ENCODE measurements at regions not wholly inside any gene's neighbourhood (a gene's known extent, or its start where the extent isn't known, plus 50 kb on each side); places are given as distances from the start of the nearest gene placed in this dataset.

GRCh38 chr4:81951891-81952455, 421.8 kb downstream of the HNRNPD start:
- no peak overlapping the region for H3K27ac ChIP-seq
- no peaks in the 10 kb centered on the region; the same call in 1 of the 2 replicates for H3K9me3 ChIP-seq (replicated peaks)

GRCh38 chr4:81946996-81947395, 426.8 kb downstream of the HNRNPD start:
- H3K27me3 ChIP-seq (replicated peaks), result no peaks in the 10 kb centered on the region
- no peaks in the 10 kb centered on the region for H3K36me3 ChIP-seq
- no peak overlapping the region for H3K27ac ChIP-seq
- H3K4me3 ChIP-seq, result no peak overlapping the region
- DNase-seq (ENCODE audit: low read depth in 1 of 2, low spot score in 2 of 2), result no peak
- H3K9me3 ChIP-seq (replicated peaks), result no peaks in the 10 kb centered on the region; the same call in 1 of the 2 replicates
- H3K4me1 ChIP-seq (replicated peaks), result no peaks in the 10 kb centered on the region

More at GRCh38 chr4:81951891-81952455, 421.8 kb downstream of the HNRNPD start:
- no peaks in the 10 kb centered on the region for H3K27me3 ChIP-seq (replicated peaks)
- no peak for DNase-seq (ENCODE audit: low read depth in 1 of 2, low spot score in 2 of 2)
- H3K4me3 ChIP-seq, result no peak overlapping the region
- H3K4me1 ChIP-seq (replicated peaks), result no peaks in the 10 kb centered on the region
- no peaks in the 10 kb centered on the region for H3K36me3 ChIP-seq

- H3K9me3 ChIP-seq (replicated peaks), result no peaks in the 10 kb centered on the region
- H3K4me3 ChIP-seq, result no peak overlapping the region
- no peaks in the 10 kb centered on the region for H3K36me3 ChIP-seq
- H3K27ac ChIP-seq, result no peak overlapping the region
- no peaks in the 10 kb centered on the region for H3K4me1 ChIP-seq (replicated peaks)
- no peak for DNase-seq (ENCODE audit: low read depth in 1 of 2, low spot score in 2 of 2)
- H3K27me3 ChIP-seq (replicated peaks), result no peaks in the 10 kb centered on the region
Measured at GRCh38 chr4:81930506-81931238, 443.1 kb downstream of the HNRNPD start.

DNA sequence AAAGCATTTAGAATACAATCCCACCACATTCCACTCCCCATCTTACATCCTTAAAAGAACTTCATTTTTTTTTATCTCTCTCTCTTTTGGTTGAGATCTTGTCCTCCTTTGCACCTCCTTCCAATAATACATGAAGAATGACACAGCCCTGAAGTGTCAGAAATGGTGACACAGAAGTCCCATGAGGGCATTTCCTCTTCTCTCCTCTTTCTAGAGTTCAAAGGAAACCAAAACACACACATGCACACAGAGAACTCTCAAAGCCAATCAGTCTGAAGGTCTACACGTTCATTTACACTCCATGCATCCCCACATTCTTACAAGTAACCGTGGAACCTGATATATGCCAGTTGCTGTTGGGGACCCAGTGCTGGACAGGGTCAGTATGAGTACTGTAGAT, 450.7 kb downstream of the HNRNPD start:
- DNase-seq (ENCODE audit: low read depth in 1 of 2, low spot score in 2 of 2), result no peak
- H3K9me3 ChIP-seq (replicated peaks), result no peaks in the 10 kb centered on the region
- H3K27me3 ChIP-seq (replicated peaks), result no peaks in the 10 kb centered on the region
- no peak overlapping the region for H3K4me3 ChIP-seq
- no peaks in the 10 kb centered on the region for H3K36me3 ChIP-seq
- H3K27ac ChIP-seq, result no peak overlapping the region
- H3K4me1 ChIP-seq (replicated peaks), result no peaks in the 10 kb centered on the region

DNA sequence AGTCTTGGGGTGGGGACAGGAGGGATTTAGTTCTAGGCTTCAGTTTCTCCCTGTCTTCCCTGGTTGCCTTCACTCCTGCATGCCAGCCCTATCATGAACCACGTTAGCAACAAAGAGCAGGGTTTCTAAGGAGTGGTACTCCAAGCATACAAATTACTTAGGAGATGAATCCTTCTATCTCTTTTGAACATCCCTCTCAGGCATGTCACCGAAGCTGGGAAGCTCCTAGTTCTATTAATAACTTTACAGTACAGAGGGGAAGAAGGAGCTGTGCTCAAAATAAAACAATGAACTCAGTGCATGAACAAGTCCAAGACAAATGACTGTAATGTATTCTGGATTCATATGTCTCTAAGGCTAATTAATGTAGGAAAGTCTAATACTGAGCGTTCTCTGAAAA, 450.6 kb upstream of the RASGEF1B start:
- DNase-seq (ENCODE audit: low read depth in 1 of 2, low spot score in 2 of 2), result no peak
- no peaks in the 10 kb centered on the region for H3K36me3 ChIP-seq

GRCh38 chr4:81921751-81922159, 450.0 kb upstream of the RASGEF1B start:
- Histone ChIP-seq H3K4me1 (replicated peaks) (no peaks in the 10 kb centered on the region), H3K27ac (no peak overlapping the region), H3K36me3 (no peaks in the 10 kb centered on the region), H3K27me3 (replicated peaks) (no peaks in the 10 kb centered on the region), H3K9me3 (replicated peaks) (no peaks in the 10 kb centered on the region), H3K4me3 (no peak overlapping the region)
- DNase-seq (ENCODE audit: low read depth in 1 of 2, low spot score in 2 of 2), result no peak

More for the DNA sequence above, 450.6 kb upstream of the RASGEF1B start:
- Histone ChIP-seq H3K27me3 (replicated peaks) (no peaks in the 10 kb centered on the region), H3K4me3 (no peak overlapping the region), H3K9me3 (replicated peaks) (no peaks in the 10 kb centered on the region), H3K27ac (no peak overlapping the region), H3K4me1 (replicated peaks) (no peaks in the 10 kb centered on the region)

DNA sequence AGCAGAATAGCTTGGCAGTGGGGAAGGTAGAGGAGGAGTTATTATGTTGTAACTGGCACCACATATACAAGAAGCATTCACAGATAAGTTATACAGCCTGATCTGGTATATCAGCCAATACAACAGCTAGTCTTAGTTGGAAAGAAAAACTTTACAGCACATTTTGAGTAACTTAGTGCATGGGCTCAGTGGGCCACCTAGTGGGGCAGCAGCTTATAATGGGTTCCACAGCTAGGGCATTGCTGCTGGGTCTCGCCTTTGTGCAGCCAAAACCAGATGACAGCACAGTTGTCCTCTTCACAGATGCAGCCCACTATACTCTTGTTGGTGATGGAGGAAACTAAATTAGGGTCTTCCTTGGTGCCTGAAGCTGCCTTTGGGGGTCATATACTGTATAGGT, 448.1 kb upstream of the RASGEF1B start:
- H3K9me3 ChIP-seq (replicated peaks), result no peaks in the 10 kb centered on the region
- no peak for DNase-seq (ENCODE audit: low read depth in 1 of 2, low spot score in 2 of 2)

GRCh38 chr4:81919223-81919622, 447.5 kb upstream of the RASGEF1B start:
- no peak for DNase-seq (ENCODE audit: low read depth in 1 of 2, low spot score in 2 of 2)
- no peaks in the 10 kb centered on the region for H3K36me3 ChIP-seq
- no peak overlapping the region for H3K4me3 ChIP-seq
- H3K9me3 ChIP-seq (replicated peaks), result no peaks in the 10 kb centered on the region
- no peaks in the 10 kb centered on the region for H3K4me1 ChIP-seq (replicated peaks)
- no peaks in the 10 kb centered on the region for H3K27me3 ChIP-seq (replicated peaks)
- no peak overlapping the region for H3K27ac ChIP-seq

More for the DNA sequence above, 448.1 kb upstream of the RASGEF1B start:
- Histone ChIP-seq H3K4me3 (no peak overlapping the region), H3K4me1 (replicated peaks) (no peaks in the 10 kb centered on the region), H3K36me3 (no peaks in the 10 kb centered on the region), H3K27me3 (replicated peaks) (no peaks in the 10 kb centered on the region), H3K27ac (no peak overlapping the region)

DNA sequence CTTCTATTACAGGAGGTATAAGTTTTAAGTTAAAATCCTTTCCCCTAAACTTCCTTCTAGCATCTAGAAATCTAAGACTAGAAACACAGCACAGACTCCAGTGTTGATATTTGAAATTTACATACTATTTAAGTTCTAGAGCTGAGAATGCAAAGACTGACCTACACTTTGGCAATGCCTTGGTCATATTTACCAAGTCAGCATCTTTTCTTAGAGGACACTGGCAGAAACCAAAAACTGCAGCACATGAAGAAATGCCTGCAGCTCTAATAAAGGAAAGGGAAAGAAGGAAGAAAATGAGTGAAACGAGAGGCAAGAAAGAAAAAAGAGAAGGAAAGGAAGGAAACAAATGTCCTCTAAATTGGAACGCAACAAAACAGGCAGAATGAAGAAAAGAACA, 443.7 kb upstream of the RASGEF1B start:
- no peak for DNase-seq (ENCODE audit: low read depth in 1 of 2, low spot score in 2 of 2)
- no peaks in the 10 kb centered on the region; the same call in 1 of the 2 replicates for H3K27me3 ChIP-seq (replicated peaks)
- H3K4me3 ChIP-seq, result no peak overlapping the region
- H3K27ac ChIP-seq, result no peak overlapping the region
- H3K9me3 ChIP-seq (replicated peaks), result no peaks in the 10 kb centered on the region
- H3K36me3 ChIP-seq, result no peaks in the 10 kb centered on the region
- no peaks in the 10 kb centered on the region for H3K4me1 ChIP-seq (replicated peaks)

DNA sequence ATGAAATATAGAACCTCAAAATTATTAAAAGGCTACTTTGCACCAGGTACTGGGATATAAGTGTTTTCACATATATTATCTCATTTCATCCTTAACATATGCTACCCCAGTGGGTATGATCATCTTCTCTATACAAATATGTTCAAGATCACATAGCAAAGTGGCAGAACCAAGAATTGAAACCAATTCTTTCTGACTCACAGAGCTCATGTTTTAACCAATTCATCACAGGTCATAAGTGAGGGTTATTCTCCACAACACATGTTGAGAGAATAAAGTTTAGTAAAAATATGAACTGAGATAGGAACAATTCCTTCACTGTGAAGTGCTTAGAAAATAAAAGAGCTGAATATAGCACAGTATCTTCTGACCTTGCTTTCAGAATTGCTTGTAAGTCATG, 442.9 kb upstream of the RASGEF1B start:
- Histone ChIP-seq H3K36me3 (no peaks in the 10 kb centered on the region), H3K27ac (no peak overlapping the region)

DNA sequence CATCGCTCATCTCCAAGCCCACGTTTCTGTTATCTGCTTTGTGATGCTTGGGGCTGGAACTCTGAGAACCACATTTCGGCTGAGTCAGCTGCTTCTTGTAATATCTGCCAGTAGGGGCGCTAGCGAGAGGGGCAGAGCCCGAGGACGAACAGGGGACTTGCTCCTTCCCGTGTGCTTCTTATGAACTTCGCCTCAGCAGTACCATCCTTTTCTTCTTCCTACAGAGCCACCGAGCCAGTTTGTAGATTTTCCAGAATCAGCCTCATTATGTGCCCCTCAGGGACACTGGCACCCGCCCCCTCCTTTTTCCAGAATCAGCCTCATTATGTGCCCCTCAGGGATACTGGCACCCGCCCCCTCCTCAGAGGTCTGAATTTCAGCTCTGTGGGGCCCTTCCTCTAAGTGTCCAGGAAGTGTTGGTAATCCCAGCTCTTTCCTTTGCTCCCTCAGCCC, 441.7 kb upstream of the RASGEF1B start:
- Histone ChIP-seq H3K9me3 (replicated peaks) (no peaks in the 10 kb centered on the region), H3K4me1 (replicated peaks) (no peaks in the 10 kb centered on the region), H3K27ac (no peak overlapping the region), H3K36me3 (no peaks in the 10 kb centered on the region), H3K4me3 (no peak overlapping the region), H3K27me3 (replicated peaks) (no peaks in the 10 kb centered on the region; the same call in 1 of the 2 replicates)
- peak; percentile 19 to 54 for DNase-seq (ENCODE audit: low read depth in 1 of 2, low spot score in 2 of 2)

More for the DNA sequence above, 442.9 kb upstream of the RASGEF1B start:
- DNase-seq (ENCODE audit: low read depth in 1 of 2, low spot score in 2 of 2), result no peak
- Histone ChIP-seq H3K9me3 (replicated peaks) (no peaks in the 10 kb centered on the region), H3K4me1 (replicated peaks) (no peaks in the 10 kb centered on the region), H3K27me3 (replicated peaks) (no peaks in the 10 kb centered on the region; the same call in 1 of the 2 replicates), H3K4me3 (no peak overlapping the region)

- H3K36me3 ChIP-seq, result no peaks in the 10 kb centered on the region
Measured at GRCh38 chr4:81912376-81913030, 440.8 kb upstream of the RASGEF1B start.

DNA sequence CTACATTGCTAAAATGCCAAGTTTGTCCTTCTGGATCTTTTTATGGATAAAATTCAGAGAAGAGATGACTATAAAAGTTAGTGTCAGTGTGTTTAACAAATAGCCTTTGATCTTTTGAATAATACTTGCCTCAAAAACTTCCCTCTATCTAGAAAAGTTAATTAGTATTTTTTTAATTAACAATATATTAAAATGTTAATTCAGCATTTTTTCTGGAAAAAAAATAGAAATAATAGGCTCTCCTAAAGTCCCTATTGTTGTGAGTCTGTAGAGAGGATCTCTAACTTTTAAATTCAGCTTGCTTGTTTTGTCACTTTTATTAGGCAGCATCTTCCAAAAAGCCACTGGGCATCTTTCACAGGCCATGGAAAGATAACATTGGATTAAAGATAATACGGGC, 435.2 kb upstream of the RASGEF1B start:
- no peaks in the 10 kb centered on the region for H3K27me3 ChIP-seq (replicated peaks)
- H3K4me3 ChIP-seq, result no peak overlapping the region
- no peaks in the 10 kb centered on the region for H3K36me3 ChIP-seq
- H3K9me3 ChIP-seq (replicated peaks), result no peaks in the 10 kb centered on the region
- H3K27ac ChIP-seq, result no peak overlapping the region
- DNase-seq (ENCODE audit: low read depth in 1 of 2, low spot score in 2 of 2), result no peak
- no peaks in the 10 kb centered on the region for H3K4me1 ChIP-seq (replicated peaks)

More at GRCh38 chr4:81912376-81913030, 440.8 kb upstream of the RASGEF1B start:
- no peaks in the 10 kb centered on the region for H3K4me1 ChIP-seq (replicated peaks)
- no peak overlapping the region for H3K4me3 ChIP-seq
- H3K27me3 ChIP-seq (replicated peaks), result no peaks in the 10 kb centered on the region; the same call in 1 of the 2 replicates
- no peaks in the 10 kb centered on the region for H3K9me3 ChIP-seq (replicated peaks)
- H3K27ac ChIP-seq, result no peak overlapping the region
- no peak for DNase-seq (ENCODE audit: low read depth in 1 of 2, low spot score in 2 of 2)

GRCh38 chr4:81905971-81906370, 434.3 kb upstream of the RASGEF1B start:
- Histone ChIP-seq H3K36me3 (no peaks in the 10 kb centered on the region), H3K9me3 (replicated peaks) (no peaks in the 10 kb centered on the region), H3K27ac (no peak overlapping the region), H3K4me1 (replicated peaks) (no peaks in the 10 kb centered on the region), H3K27me3 (replicated peaks) (no peaks in the 10 kb centered on the region), H3K4me3 (no peak overlapping the region)
- DNase-seq (ENCODE audit: low read depth in 1 of 2, low spot score in 2 of 2), result no peak
